ENCODE measurements at regions not wholly inside any gene's neighbourhood (a gene's known extent, or its start where the extent isn't known, plus 50 kb on each side); places are given as distances from the start of the nearest gene placed in this dataset.

GRCh38 chrX:113699939-113700338 is 859.3 kb upstream of the AMOT start:
- TF ChIP-seq, protein P1, sequence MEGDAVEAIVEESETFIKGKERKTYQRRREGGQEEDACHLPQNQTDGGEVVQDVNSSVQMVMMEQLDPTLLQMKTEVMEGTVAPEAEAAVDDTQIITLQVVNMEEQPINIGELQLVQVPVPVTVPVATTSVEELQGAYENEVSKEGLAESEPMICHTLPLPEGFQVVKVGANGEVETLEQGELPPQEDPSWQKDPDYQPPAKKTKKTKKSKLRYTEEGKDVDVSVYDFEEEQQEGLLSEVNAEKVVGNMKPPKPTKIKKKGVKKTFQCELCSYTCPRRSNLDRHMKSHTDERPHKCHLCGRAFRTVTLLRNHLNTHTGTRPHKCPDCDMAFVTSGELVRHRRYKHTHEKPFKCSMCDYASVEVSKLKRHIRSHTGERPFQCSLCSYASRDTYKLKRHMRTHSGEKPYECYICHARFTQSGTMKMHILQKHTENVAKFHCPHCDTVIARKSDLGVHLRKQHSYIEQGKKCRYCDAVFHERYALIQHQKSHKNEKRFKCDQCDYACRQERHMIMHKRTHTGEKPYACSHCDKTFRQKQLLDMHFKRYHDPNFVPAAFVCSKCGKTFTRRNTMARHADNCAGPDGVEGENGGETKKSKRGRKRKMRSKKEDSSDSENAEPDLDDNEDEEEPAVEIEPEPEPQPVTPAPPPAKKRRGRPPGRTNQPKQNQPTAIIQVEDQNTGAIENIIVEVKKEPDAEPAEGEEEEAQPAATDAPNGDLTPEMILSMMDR (IDR thresholded peaks at IDR 0.05; ENCODE audit: insufficient read depth, low read depth, low read length, missing control alignments) = no peak
- no peak for DNase-seq (ENCODE audit: low read depth)
- H3K4me3 ChIP-seq (ENCODE audit: low read depth, low read length) = no peak overlapping the region

DNA sequence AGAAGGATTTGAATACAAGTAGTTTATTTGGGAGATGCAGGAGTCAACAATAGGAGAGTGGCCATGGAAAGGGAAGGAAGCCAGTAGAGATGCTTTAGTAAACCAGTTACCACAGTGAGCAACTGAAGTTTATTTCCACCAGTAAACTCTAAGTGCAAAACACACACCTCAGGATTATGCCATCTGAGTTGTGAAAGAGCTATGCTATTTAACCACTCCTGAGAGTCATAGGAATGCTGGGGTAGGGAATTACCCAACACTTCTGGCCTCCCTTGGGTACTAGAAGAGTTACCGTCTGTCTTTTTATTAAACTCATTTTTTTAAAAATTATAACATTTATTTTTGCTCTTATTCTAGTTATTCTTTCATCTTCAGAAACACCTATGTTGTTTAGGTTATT is 834.6 kb upstream of the AMOT start:
- DNase-seq (ENCODE audit: low read depth) = no peak
- TF ChIP-seq, protein P1 (IDR thresholded peaks at IDR 0.05; ENCODE audit: insufficient read depth, low read depth, low read length, missing control alignments) = no peak
- no peak overlapping the region for H3K4me3 ChIP-seq (ENCODE audit: low read depth, low read length)

DNA sequence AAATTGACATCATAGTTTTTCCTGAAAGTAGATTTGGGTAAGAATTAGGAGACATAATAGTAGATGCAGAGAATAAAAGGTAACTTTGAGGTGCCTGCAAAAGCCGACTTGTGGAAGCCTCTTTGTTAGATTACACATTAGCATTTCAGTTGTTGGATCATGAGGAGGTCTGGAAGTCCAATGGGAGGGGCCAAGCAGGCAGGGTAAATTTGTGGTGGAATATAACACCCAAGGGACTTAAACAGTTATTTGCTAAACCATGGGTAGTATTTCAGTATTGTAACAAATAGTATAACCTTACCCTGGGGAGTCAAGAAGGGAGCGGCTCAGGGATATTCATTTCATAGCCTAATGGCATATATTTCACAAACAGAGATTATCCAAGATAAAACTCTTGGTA is 810.7 kb upstream of the AMOT start:
- TF ChIP-seq, protein P1 (IDR thresholded peaks at IDR 0.05; ENCODE audit: insufficient read depth, low read depth, low read length, missing control alignments) = no peak
- no peak for DNase-seq (ENCODE audit: low read depth)
- no peak overlapping the region for H3K4me3 ChIP-seq (ENCODE audit: low read depth, low read length)

DNA sequence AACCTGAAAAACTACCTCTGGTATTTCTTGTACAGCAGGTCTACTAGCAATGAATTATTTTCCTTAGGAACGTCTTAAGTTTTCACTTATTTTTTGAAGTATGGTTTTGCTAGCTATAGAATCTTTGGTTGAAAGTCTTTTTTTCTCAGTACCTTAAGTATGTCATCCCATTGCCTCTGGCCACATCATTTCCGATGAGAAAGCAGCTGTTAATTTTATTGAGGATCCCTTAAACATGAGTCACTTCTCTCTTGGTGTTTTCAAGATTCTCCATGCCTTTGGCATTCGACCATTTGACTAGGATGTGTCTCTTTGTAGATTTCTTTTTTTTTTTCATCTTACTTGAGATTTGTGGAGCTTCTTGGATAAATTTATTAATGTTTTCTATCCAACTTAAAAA is 803.8 kb upstream of the AMOT start:
- H3K4me3 ChIP-seq (ENCODE audit: low read depth, low read length) = no peak overlapping the region
- TF ChIP-seq, protein P1 (IDR thresholded peaks at IDR 0.05; ENCODE audit: insufficient read depth, low read depth, low read length, missing control alignments) = no peak
- no peak for DNase-seq (ENCODE audit: low read depth)

- TF ChIP-seq, protein P1 (IDR thresholded peaks at IDR 0.05; ENCODE audit: insufficient read depth, low read depth, low read length, missing control alignments) = no peak
- H3K4me3 ChIP-seq (ENCODE audit: low read depth, low read length) = no peak overlapping the region
- no peak for DNase-seq (ENCODE audit: low read depth)
These were observed 793.9 kb upstream of the AMOT start for GRCh38 chrX:113634565-113634964.

- no peak for DNase-seq (ENCODE audit: low read depth)
- no peak overlapping the region for H3K4me3 ChIP-seq (ENCODE audit: low read depth, low read length)
- TF ChIP-seq, protein P1 (IDR thresholded peaks at IDR 0.05; ENCODE audit: insufficient read depth, low read depth, low read length, missing control alignments) = no peak
These were observed 788.7 kb upstream of the AMOT start for GRCh38 chrX:113629326-113629725.

GRCh38 chrX:113594123-113594841 is 753.7 kb upstream of the AMOT start:
- no peak for DNase-seq (ENCODE audit: low read depth)
- TF ChIP-seq, protein P1 (IDR thresholded peaks at IDR 0.05; ENCODE audit: insufficient read depth, low read depth, low read length, missing control alignments) = no peak
- no peak overlapping the region for H3K4me3 ChIP-seq (ENCODE audit: low read depth, low read length)
